HG02884 (cell line): ENCODE measurements at regions not wholly inside any gene's neighbourhood (a gene's known extent, or its start where the extent isn't known, plus 50 kb on each side); places are given as distances from the start of the nearest gene placed in this dataset.
"Not testable (repeated sequence)": the region's sequence is repeated elsewhere in the genome, so short reads cannot be mapped to it uniquely, and the experiment has no call there.

ENCODE experiments used
- ATAC-seq: cut with Tn5 transposase; IDR thresholded peaks from one replicate; pipeline ENCODE4 v1.9.1; 2021; ENCODE audit warnings: mild to moderate bottlenecking, moderate library complexity; ENCODE audit not compliant: unreplicated experiment

DNA sequence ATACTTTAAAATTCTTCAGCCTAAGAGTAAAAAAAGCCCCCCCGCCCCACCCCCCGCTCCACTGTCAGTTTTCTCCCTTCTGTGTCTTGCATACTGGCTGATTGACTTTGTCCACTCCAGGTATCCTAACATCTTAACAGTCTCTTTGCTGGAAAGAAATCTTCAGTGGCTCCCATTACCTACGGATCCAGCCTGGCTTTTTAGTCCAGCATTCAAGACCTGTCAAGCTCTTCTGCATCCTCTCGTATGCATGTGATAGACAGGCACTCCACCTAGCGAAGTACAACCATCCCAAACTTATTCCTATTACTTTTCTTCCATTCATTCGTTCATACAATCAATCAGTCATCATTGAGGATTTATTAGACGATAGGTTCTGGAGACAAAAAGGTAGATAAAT lies 288.1 kb downstream of the MYCN start:
- ATAC-seq: no peak

DNA sequence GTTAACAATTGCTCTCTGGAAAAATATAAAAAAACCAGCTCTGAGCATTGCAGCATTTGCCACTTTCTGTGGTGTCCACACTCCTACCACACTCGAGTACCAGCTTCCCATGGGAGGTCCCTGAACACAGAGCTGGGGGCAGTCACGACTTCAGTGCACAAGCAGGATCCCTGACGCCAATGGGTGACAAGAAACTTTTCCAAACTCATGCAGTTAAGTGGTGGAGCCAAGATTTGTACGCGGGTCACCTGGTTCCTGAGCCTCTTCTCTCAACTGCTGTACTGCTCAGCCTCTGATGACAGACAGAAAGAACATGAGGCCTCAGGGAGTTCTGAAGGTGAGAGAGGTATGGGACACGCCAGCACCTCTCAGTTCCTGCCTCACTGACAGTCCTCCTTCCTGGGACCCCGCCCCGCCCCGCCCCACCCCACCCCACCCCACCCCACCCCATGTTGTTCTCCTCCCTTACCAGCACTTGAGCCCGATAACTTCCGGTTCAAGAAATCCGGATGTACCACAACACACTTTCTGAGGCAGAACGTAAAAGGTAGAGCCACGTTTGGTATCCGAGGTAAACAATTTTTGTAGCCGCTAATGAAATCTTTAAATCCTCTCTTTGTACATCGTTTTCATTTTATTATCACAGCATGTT lies 287.6 kb downstream of the MYCN start:
- ATAC-seq: no peak

DNA sequence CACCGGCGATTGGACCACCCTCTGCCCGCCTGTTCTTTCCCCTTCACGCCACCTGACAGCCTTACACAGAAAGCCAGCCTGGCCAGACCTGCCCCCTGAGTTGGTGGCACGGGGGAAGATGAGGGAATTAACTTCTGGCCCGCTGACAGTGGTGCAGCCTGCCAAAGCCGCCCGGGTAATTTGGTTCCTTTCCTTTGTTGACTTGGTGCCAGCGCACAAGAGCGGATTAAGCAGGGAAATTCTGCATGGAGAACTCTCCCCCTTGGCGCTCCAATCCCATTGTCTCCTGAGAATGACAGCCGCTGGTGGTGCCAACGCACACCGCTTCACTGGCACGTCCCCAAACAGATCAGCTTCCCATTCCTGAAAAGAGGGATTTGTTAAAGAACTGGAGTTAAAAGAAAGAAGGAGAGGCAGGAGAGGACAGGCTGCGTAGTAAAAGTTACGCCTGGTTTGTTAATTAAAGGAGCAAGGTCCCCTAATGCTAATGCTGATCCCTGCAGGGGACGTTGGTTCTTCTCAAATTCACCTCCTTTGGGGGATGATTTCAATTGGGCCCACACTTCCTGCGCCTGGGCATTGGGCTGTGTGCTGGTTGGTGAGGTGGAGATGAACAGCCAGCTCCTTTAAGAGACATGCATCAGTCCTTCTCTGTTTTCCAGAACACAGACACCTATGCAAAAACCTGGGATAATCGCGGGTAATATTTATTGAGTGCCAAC lies 286.8 kb downstream of the MYCN start:
- ATAC-seq: no peak

DNA sequence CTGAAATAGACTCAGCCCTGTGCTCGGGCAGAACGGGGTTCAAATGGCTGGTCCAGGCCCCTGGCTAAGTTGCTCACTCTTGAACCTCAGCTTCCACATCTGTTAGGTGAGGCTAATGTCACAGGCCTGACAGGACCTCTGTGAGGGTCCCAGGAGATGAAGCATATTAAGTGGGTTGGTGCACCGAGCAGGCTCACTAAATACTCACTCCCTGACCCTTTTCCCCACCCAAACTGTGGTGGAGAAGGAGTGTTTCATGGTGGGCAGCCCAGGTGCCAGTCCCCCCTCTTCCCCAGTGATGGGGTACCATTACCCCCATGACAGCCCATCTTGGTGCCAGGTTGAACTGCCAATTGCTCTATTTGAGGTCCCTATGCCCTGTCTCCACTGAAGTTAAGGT lies 286.0 kb downstream of the MYCN start:
- no peak for ATAC-seq

DNA sequence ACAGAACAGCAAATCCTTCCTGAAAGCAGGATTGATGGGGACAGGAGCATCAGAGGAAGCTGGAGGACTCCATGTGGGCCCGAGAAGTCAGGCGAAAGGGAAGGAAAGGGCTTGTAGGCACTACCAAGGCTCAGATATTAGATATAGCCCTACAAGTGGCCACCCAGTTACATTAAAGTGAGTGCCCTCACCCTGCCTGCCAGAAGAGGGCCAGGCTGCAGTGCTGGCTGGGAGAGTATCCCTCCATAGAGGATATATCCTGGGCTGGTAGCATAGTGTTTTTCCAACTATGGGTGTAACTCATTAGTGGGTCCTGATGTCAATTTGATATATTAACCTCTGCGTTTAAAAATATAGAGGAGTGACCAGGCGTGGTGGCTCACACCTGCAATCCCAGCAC lies 285.2 kb downstream of the MYCN start:
- ATAC-seq: no peak

DNA sequence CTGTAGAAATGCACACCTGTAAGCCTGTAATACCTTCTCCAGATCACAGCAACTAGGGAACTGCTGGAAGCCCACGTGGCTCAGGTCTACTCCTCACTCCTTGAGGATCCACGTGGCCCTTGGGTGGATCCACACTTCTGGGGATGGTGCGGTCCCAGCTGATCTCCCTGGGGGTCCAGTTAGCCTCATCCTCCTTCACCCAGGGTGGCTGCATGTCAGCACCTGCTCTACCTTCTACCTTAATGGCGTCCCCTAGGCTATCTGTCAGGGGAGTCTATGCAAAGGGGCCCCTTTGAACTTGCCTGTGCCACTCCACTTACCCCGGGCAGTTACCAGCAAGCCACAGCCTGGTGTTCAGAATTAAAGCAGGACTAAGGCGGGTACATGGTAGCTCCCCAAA lies 284.7 kb downstream of the MYCN start:
- ATAC-seq: no peak

DNA sequence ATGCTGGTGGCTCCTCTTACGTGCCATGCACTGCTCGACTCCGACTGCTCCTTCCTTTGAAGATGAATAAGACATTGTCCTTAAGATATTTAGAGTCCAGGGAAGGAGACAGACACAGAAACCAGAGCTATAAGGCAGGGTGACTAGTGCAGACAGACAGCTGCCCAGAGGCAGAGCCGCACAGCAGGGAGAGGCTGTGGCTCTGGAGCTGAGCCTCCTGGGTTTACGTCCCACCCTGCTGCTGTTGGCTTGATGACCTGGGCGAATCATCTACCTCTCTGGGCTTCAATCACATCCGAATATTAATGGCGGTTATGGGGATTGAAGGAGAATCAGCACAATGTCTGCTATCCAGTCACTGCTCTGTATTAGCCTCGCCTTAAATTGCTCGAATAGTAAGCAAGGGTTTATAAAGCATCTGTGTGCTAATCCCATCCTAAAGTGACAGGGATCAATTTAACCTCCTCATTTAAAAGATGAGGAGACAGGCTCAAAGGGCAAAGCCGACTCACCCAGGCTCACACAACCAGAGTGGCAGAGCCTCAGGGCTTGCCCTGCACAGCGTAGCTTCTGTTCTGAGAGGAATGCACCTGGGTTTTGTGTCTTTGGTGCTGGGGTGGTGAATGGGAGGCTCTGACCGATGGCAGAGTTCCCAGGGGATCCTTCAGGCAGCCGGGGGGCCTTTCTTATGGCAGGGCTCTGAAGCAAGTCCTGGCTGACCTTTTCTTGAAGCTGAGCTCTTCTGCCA lies 284.1 kb downstream of the MYCN start:
- no peak for ATAC-seq

DNA sequence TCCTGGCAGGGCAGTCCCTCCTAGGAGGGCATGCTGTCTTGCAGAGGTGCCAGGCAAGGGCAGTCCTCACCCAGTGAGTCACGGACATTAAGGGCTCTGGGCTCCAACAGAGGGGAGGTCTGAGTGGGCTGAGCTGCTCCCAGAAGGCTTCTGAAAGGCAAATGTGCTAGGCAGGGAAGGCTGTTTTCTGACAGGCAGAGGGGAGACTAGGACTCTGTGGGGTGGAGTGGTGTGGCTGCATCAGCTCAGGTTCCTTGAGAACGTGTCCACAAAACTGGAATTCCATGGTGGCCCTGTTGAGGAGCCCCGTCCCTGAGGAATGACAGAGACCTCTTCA lies 283.5 kb downstream of the MYCN start:
- ATAC-seq: no peak

DNA sequence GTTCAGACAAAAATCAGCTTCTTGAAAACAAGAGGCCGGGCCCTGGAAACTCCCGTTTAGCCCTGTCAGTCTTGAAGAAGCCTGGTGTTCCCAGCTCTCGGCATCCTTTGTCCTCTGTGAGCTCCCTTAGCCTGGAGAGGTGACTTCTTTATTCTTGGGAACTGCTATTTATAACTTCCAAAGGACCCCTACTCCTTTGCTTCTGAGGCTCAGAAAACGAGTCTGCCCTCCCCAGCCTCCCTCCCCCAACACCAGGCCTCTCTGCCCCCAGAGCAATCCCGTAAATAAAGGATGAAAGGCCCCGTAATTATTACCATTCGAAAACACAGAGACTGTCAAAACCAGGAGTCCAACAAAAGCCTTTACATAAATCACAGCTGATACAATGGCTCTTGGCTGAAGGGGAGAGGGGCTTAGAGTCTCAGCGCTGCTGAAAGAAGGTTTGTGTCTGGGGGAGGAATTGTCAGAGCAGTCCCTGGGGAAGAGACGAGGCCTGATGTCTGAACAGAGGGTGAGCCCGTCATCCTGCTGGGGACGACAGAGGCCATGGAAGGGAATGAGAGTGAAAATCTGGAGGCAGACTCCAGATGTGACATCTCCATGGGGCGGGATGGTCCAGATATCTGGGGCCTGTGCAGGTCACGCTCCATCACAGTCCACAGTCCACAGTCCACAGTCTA lies 283.0 kb downstream of the MYCN start:
- no peak for ATAC-seq

DNA sequence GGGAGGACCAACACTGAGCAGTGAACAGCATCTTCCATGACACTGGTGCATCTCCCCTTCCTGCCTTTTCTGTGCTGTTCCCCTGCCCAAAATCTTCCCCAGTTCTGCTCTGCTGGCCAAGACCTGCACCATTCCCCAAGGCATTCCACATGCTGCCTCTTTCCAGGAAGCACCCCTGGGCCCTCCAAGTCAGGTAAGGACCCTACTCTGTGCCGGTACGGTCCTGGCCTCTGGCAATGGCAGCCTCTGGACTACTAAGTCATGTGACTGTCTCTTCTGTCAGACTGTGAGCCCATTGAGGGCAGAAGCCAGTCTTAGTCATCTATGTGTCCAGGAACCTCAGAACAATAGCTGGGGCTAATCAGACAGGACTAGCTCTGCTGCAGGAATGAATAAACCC lies 282.0 kb downstream of the MYCN start:
- no peak for ATAC-seq

DNA sequence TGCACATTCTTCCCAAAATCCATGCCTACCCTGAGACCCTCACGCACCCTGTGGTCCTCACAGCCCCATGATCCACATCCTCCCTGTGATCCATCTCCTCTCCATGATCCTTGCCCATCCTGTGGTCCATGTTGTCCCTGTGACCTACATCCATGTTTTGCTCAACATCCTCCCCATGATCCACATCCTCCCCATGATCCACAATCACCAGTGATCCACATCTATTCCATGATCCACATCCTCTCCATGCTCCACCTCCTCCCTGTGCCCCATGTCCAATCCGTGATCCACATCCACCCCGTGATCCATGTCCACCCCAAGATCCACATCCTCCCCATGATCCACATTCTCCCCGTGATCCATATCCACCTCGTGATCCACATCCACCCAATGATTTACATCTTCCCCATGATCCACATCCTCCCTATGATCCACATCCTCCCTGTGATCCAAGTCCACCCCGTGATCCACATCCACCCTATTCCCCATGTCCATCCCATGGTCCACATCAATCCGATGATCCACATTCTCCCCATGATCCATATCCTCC lies 281.2 kb downstream of the MYCN start:
- no peak for ATAC-seq

DNA sequence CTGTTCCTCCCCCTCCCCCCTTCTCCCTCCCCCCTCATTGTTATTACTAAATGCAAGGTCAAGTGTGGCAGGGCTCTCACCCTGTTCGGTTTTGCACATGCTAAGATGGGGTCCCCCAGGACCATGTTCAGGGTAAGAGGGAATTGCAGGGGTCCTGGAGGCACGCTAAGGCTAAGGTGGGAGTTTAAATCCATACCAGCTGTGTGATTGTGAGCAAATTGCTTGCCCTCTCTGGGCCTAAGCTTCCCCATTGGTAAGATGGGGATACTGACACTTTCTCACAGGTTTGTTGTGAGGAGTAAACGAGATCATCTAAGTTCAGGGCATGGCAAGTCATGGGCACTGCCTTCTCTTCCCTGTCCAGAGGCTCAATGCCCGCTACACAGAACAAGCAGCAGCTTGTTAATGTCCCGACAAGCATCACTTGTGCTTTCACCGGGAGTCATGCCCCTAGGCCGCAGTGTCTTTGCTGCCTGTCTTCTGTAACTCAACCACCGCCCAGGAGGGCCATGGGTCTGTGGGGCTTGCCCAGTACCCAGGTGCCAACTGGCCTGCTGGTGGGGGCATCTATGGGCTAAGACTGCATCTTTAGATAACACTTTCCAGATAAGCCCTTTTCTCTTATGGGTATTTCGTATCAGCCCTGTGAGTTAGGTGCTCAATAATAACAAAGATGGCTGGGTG lies 279.1 kb downstream of the MYCN start:
- ATAC-seq: no peak

DNA sequence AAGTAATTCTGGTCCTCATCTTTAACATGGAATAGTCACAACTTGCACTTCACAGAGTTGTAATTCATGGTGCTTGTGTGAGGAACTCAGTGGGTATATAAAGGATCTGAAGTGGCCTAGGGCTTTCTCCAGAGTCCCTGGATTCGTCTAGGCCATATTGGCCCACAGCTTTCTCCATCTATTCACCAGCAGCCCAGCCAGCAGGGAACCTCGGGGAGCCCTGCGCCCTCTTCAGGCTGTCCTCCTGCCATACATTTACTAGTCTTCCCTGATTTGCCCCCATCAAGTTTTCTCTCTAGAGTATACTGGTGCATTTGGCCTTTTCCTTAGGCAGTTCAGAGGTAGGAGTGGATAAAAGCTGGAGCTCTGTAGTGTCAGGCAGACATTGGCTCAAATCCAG lies 278.3 kb downstream of the MYCN start:
- ATAC-seq: no peak

DNA sequence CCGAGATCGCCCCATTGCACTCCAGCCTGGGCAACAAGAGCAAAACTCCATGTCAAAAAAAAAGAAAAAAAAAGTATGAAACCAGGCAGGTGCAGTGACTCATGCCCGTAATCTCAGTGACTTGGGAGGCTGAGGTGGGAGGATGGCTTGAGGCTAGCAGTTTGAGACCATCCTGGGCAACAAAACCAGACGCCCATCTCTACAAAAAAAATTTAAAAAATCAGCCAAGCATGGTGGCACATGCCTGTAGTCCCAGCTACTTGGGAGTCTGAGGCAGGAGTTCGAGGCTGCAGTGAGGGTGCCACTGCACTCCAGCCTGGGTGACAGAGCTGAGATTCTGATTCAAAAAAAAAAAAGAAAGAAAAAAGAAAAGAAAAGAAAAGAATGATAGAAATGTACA lies 277.8 kb downstream of the MYCN start:
- ATAC-seq: no peak

DNA sequence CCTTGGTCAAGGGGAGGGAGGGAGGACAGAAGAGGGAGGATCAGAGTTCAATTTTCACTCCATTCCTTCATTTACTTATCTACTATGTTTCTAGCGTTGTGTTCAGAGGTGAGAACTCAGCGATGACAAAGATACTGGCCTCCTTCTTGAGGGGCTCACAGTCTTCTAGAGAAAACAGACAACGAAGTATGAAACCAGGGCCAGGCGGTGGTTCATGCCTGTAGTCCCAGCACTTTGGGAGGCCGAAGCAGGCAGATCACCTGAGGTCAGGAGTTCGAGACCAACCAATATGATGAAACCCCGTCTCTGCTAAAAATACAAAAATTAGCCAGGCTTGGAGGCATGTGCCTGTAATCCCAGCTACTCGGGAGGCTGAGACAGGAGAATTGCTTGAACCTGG lies 277.4 kb downstream of the MYCN start:
- not testable (repeated sequence) for ATAC-seq

DNA sequence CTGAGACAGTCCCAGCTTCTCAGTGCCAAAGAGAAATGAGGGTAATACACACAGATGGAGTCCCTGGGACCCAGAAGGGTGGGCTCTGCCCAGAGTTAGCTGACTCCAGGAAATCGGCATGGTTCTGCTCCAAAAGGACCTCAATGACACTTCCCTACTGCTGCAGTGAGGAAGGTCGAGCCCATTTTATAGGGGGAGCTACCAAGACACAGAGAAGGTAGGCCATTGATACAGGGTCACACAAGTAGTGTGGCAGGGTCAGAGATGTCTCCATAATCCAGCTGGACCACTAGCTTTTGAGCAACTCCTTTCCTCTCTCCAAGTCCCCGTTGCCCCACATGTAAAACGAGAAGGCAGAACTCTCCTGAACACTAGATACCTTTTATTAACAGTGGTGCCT lies 276.9 kb downstream of the MYCN start:
- ATAC-seq: no peak

DNA sequence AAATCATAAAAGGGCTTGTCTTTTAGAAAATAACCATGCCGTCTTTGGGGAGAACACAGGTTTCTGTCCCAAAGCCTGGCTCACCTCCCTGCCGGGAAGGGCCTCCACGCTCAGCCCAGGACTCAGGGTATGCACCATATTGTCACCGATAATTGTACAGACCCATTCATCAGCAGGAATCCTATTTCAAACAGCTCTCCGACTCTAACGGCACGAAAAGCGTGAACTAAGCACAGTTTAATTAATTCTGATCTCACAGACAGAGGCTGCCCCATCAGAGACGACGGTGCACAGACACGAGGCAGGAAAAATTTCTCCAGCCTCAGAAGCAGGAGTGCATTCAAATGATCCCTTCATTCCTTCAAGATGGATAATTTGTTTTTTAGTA lies 276.2 kb downstream of the MYCN start:
- no peak for ATAC-seq

DNA sequence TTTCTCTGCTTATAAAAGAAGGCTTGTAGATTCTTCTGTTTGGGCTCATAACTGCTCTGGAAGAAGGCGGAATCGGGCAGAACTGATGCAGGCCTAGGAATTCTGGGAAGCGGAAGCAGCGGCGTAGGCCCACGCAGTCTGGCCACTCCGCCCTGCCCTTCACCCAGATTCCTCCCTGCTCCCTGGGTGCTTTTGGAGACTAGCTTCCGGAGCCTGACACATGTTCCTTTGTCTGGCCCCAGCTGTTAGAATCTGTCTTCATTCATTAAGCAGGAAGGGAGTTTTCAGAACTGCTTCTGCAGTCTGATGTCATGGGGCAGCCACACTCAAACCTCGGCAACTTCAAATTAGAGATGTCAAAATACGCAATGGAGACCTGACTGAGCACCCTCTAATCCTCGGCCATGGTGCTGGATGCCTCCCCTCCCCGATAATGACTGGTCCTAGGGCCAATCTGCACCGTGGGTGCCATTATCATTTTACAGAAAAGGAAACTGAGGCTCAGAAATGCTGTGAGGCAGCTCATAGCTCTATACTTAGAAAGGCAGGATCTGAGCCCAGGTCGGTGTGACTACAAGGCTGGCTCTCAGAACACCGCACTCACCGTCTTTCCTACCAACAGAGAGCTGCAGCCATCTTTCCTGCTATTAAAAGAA lies 275.7 kb downstream of the MYCN start:
- ATAC-seq: no peak

DNA sequence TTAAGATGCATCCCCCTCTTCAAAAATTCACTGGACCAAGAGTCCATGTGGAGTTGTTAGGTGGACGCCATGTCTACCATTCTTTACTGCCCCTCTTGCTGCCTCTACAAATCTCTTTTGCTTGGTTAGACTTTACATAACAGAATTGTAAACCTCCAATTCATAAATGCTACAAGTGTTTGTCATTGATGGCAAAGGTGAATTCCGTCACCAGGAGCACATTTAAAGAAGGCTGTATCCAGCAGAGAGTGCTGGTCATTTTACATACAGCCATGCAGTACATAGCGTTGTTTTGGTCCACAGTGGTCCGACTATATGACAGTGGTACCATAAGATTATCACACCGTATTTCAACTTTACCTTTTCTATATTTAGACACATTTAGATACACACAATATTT lies 274.5 kb downstream of the MYCN start:
- ATAC-seq: no peak

DNA sequence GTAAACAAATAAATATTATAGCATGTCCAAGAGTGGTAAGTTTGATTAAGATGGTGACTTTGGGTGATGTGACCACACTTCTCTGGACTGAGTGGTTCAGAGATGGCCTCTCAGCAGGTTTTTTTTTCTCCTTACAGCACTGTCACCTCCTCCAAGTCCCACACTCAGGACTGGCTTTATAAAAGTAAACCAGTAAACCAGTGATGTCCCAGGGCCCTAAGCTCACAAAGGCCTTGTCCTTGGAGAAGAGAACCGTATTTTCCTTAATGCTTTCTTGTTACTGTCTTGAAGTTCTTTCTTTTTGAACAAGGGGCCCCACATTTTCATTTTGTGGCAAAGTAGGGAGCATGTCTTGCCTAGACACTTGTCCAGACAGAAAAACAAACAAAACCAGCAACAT lies 274.0 kb downstream of the MYCN start:
- ATAC-seq: no peak
